Fibroblast of mammary gland (primary cell): ENCODE measurements at regions not wholly inside any gene's neighbourhood (a gene's known extent, or its start where the extent isn't known, plus 50 kb on each side); places are given as distances from the start of the nearest gene placed in this dataset.
"Not testable (repeated sequence)": the region's sequence is repeated elsewhere in the genome, so short reads cannot be mapped to it uniquely, and the experiment has no call there.

Source experiments
- DNase-seq: peaks from one replicate; pipeline ENCODE4 v3.0.0-alpha.2; 2010; ENCODE audit warnings: low read depth
- H3K4me3 ChIP-seq: 2 replicates; pipeline ENCODE4 v1.5.1; 2011; ENCODE audit warnings: low read depth, mild to moderate bottlenecking, low read length, moderate library complexity; ENCODE audit not compliant: control insufficient read depth
- CTCF ChIP-seq: conservative IDR thresholded peaks from 2 replicates; pipeline ENCODE4 v1.5.1; 2011; ENCODE audit warnings: low read depth, low read length, inconsistent platforms; ENCODE audit not compliant: control insufficient read depth, insufficient read depth

- DNase-seq, H3K4me3 ChIP-seq: not testable (repeated sequence)
Measured at GRCh38 chr10:11403646-11404045, 207.8 kb downstream of the USP6NL start.

GRCh38 chr10:11403116-11403515, 208.3 kb downstream of the USP6NL start:
- DNase-seq, result no peak

DNA sequence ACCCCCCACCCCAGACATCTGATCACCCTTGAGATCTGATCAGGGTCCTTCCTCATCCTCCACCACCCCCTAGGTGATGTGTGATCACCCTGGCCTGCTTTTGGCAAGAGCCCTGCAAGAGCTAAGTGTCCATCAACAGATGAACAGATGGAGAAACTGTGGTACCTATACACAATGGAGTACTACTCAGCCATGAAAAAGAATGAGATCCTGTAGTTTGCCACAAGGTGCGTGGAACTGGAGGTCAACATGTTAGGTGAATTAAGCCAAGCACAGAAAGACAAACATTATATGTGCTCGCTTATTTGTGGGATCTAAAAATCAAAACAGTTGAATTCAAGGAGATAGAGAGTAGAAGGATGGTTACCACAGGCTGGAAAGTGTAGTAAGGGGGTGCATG, 209.1 kb downstream of the USP6NL start:
- TF ChIP-seq CTCF, result no peak
- no peak for DNase-seq

More at GRCh38 chr10:11403116-11403515, 208.3 kb downstream of the USP6NL start:
- no peak overlapping the region for H3K4me3 ChIP-seq
- no peak for TF ChIP-seq CTCF

GRCh38 chr10:11401264-11402235, 209.9 kb downstream of the USP6NL start:
- TF ChIP-seq CTCF, result no peak
- no peak for DNase-seq
- H3K4me3 ChIP-seq, result no peak overlapping the region

More for the DNA sequence above, 209.1 kb downstream of the USP6NL start:
- H3K4me3 ChIP-seq, result no peak overlapping the region

GRCh38 chr10:11397980-11398580, 213.4 kb downstream of the USP6NL start:
- TF ChIP-seq CTCF, result no peak
- H3K4me3 ChIP-seq, result no peak overlapping the region
- peak; percentile 56 for DNase-seq

DNA sequence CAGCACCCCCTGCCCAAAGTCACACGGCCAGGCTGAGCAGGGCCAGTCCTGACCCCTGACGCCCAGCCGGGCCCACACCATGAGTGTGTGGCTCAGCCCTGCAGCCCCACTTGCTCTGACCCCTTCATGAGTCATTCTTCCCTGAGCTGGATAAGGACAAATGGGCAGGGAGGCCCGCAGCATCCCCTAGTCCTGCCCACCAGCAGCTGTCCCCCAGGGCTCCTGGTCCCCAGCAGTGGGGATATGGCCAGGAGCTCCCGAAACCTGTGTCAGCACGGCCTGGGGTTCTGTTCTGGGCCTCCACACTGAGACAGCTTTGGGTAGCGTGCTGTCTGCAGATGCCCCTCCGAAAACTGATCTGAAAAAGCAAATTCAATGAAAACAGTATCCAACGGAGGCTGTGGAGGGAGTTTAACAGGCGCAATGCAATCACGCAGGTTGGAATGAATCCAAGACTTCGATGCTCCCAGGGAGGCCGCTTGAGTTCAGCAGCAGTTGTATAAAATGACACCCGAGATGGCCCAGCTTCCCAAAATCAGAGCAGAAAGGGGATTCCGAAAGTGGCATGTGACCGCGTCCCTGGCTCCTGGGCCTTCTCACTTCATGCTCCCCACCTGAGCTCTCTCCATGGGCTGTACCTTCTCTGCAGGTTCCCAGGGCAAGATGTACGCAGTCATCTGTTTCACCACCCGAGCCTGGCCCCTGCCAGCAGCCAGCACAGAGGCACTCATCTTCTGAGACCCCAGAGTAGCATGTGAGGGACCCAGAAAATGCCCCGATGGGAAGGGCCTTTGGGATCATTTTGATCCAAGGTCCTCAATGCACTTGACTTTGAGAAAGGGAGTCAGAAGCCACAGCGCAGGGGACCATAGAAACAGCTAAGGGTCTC, 214.1 kb downstream of the USP6NL start:
- no peak overlapping the region for H3K4me3 ChIP-seq
- no peak for TF ChIP-seq CTCF
- DNase-seq, result no peak
